A549 (cell line): ENCODE measurements at regions not wholly inside any gene's neighbourhood (a gene's known extent, or its start where the extent isn't known, plus 50 kb on each side); places are given as distances from the start of the nearest gene placed in this dataset.

Experiments
- ATAC-seq, 2 experiments: fragments of 200-7000 bp in 1 of 2; fragments of >200 bp in 1 of 2; cut with Nextera tagmentation in 1 of 2; cut with Tn5 transposase in 1 of 2; 3 replicates each; pipeline versions ENCODE4 v1.8.0 to v1.9.1; 2018 to 2020; ENCODE audit warnings: mild to moderate bottlenecking in 1 of 2, moderate library complexity in 1 of 2
- CTCF ChIA-PET: fragments of 300-600 bp; sonication (Branson Sonifier 250); formaldehyde crosslinking; extraction: SDS; loops from one replicate; lab custom pipeline; 2021; ENCODE audit warnings: antibody characterized with exemption, inconsistent platforms; lab: Yijun Ruan, JAX
- POLR2A ChIA-PET: fragments of 350-600 bp; formaldehyde crosslinking; extraction: SDS; loops from one replicate; lab custom pipeline; 2021; ENCODE audit warnings: antibody characterized with exemption, inconsistent platforms; lab: Yijun Ruan, JAX
- DNase-seq, 2 experiments: peaks; one replicate each; pipeline versions ENCODE4 v3.0.0 to v3.0.0-alpha.2; 2011 to 2016; ENCODE audit warnings: low read depth in 1 of 2, low spot score in 1 of 2
- FAIRE-seq: peaks from 2 replicates; lab custom pipeline; 2011; peaks lifted over from hg19 to GRCh38; lab: Jason Lieb, UNC
- H3K27ac ChIP-seq, 2 experiments: fragments of >200 bp; sonication (Bioruptor Twin); formaldehyde crosslinking; 3 replicates each; pipeline ENCODE4 v1.5.1; 2016 to 2017
- H3K4me1 ChIP-seq: fragments of >200 bp; sonication (Bioruptor Twin); formaldehyde crosslinking; 3 replicates; pipeline ENCODE4 v1.6.1; 2016
- H3K4me2 ChIP-seq: fragments of >200 bp; sonication (Bioruptor Twin); formaldehyde crosslinking; 3 replicates; pipeline ENCODE4 v1.6.1; 2016
- H3K4me3 ChIP-seq: fragments of >200 bp; sonication (Bioruptor Twin); formaldehyde crosslinking; 3 replicates; pipeline ENCODE4 v1.5.1; 2016
- H3K9me3 ChIP-seq: fragments of >200 bp; sonication (Bioruptor Twin); formaldehyde crosslinking; 3 replicates; pipeline ENCODE4 v1.6.1; 2016
- BCL3 ChIP-seq: fragments of >200 bp; sonication (Bioruptor Twin); formaldehyde crosslinking; IDR thresholded peaks from 3 replicates; pipeline ENCODE4 v1.6.1; 2016
- CBX8 ChIP-seq: fragments of 200-600 bp; sonication (generic); IDR thresholded peaks from 2 replicates; pipeline ENCODE4 v1.6.1; 2016
- CHD4 ChIP-seq: fragments of 200-600 bp; sonication (generic); IDR thresholded peaks from 2 replicates; pipeline ENCODE4 v1.6.1; 2016; ENCODE audit warnings: antibody characterized with exemption, mild to moderate bottlenecking, borderline replicate concordance
- EHF ChIP-seq: fragments of 250-450 bp; sonication (Bioruptor Pico); IDR thresholded peaks from 2 replicates; pipeline ENCODE4 v1.5.0; 2020; ENCODE audit warnings: mild to moderate bottlenecking
- EP300 ChIP-seq, 2 experiments: fragments of >200 bp; sonication (Bioruptor Twin); formaldehyde crosslinking; IDR thresholded peaks; 2 replicates in 1 of 2; 3 replicates in 1 of 2; pipeline ENCODE4 v1.6.1; 2016 to 2017
- FOSL2 ChIP-seq, 2 experiments: fragments of 450-650 bp in 1 of 2; fragments of >200 bp in 1 of 2; sonication (Bioruptor Twin) in 1 of 2; formaldehyde crosslinking; IDR thresholded peaks; 2 replicates each; pipeline versions ENCODE4 v1.5.0 to v1.6.1; 2016 to 2020; ENCODE audit warnings: mild to moderate bottlenecking in 1 of 2, moderate library complexity in 1 of 2
- FOXS1 ChIP-seq: fragments of 250-450 bp; sonication (Bioruptor Pico); IDR thresholded peaks from 2 replicates; pipeline ENCODE4 v1.5.0; 2020; ENCODE audit warnings: mild to moderate bottlenecking, moderate library complexity
- HDAC2 ChIP-seq: fragments of 200-600 bp; sonication (generic); IDR thresholded peaks from 2 replicates; pipeline ENCODE4 v1.6.1; 2016
- HMGXB4 ChIP-seq: fragments of 250-450 bp; sonication (Bioruptor Pico); IDR thresholded peaks from 2 replicates; pipeline ENCODE4 v1.5.0; 2021; ENCODE audit warnings: mild to moderate bottlenecking, moderate library complexity, borderline replicate concordance
- HOXA7 ChIP-seq: fragments of 250-450 bp; sonication (Bioruptor Pico); IDR thresholded peaks from 2 replicates; pipeline ENCODE4 v1.5.0; 2020; ENCODE audit warnings: mild to moderate bottlenecking, moderate library complexity
- HOXB13 ChIP-seq: fragments of 250-450 bp; sonication (Bioruptor Pico); IDR thresholded peaks from 2 replicates; pipeline ENCODE4 v1.5.0; 2020; ENCODE audit warnings: low read depth, mild to moderate bottlenecking, moderate library complexity
- HOXB5 ChIP-seq: fragments of 250-450 bp; sonication (Bioruptor Pico); IDR thresholded peaks from 2 replicates; pipeline ENCODE4 v1.5.0; 2020; ENCODE audit warnings: mild to moderate bottlenecking, moderate library complexity
- JUNB ChIP-seq: fragments of >200 bp; sonication (Bioruptor Twin); formaldehyde crosslinking; IDR thresholded peaks from 2 replicates; pipeline ENCODE4 v1.6.1; 2016
- KDM1A ChIP-seq: fragments of 200-600 bp; sonication (generic); IDR thresholded peaks from 2 replicates; pipeline ENCODE4 v1.6.1; 2016; ENCODE audit warnings: low read depth, mild to moderate bottlenecking
- NFE2L2 ChIP-seq: fragments of 150-350 bp; conservative IDR thresholded peaks from 2 replicates; pipeline ENCODE4 v1.6.1; 2014; ENCODE audit warnings: low read length
- NPAS2 ChIP-seq: fragments of 250-450 bp; sonication (Bioruptor Pico); IDR thresholded peaks from 2 replicates; pipeline ENCODE4 v1.8.0; 2022; ENCODE audit warnings: mild to moderate bottlenecking, moderate library complexity, borderline replicate concordance
- NR3C1 ChIP-seq: fragments of >200 bp; sonication (Bioruptor Twin); formaldehyde crosslinking; IDR thresholded peaks from 3 replicates; pipeline ENCODE4 v1.6.1; 2017
- POLR2AphosphoS2 ChIP-seq: conservative IDR thresholded peaks from 2 replicates; pipeline ENCODE4 v1.6.1; 2012; ENCODE audit warnings: low read length, improper control_type of control experiment, inconsistent platforms
- RCOR1 ChIP-seq: fragments of 150-350 bp; IDR thresholded peaks from 2 replicates; pipeline ENCODE4 v1.6.1; 2014; ENCODE audit warnings: antibody characterized with exemption, low read length, low read depth
- RFX5 ChIP-seq: fragments of 450-650 bp; IDR thresholded peaks from 2 replicates; pipeline ENCODE4 v1.7.1; 2014; ENCODE audit warnings: antibody characterized with exemption, mild to moderate bottlenecking, moderate library complexity
- SMC3 ChIP-seq: fragments of >200 bp; sonication (Bioruptor Twin); formaldehyde crosslinking; IDR thresholded peaks from 3 replicates; pipeline ENCODE4 v1.6.1; 2018; ENCODE audit warnings: inconsistent platforms
- USF2 ChIP-seq: fragments of 450-650 bp; IDR thresholded peaks from 2 replicates; pipeline ENCODE4 v1.6.1; 2014; ENCODE audit warnings: antibody characterized with exemption
- WGBS: methylation state at CpG from one replicate; pipeline ENCODE4 v1.1.6; 2017; ENCODE audit errors: missing lambda C conversion rate; 5-methylcytosine and 5-hydroxymethylcytosine counted together
- TF ChIP-seq, protein P1 (sequence below): fragments of 150-350 bp; IDR thresholded peaks from 2 replicates; pipeline ENCODE4 v1.6.1; 2014; ENCODE audit warnings: low read depth, mild to moderate bottlenecking, low read length
- TF ChIP-seq, protein P2 (sequence below): IDR thresholded peaks from 2 replicates; pipeline ENCODE4 v1.6.1; 2012
- TF ChIP-seq, protein P3 (sequence below): IDR thresholded peaks from 2 replicates; pipeline ENCODE4 v1.6.1; 2012

- FAIRE-seq: no peak
- CTCF ChIA-PET: interaction anchor here (0.9 kb wide), 1 partner anchor 18 kb away, joined by 3 read pairs; no protein-coding TSS in a partner anchor
These were observed 505.9 kb downstream of the EIPR1 start for GRCh38 chr2:2871480-2872308.

DNA sequence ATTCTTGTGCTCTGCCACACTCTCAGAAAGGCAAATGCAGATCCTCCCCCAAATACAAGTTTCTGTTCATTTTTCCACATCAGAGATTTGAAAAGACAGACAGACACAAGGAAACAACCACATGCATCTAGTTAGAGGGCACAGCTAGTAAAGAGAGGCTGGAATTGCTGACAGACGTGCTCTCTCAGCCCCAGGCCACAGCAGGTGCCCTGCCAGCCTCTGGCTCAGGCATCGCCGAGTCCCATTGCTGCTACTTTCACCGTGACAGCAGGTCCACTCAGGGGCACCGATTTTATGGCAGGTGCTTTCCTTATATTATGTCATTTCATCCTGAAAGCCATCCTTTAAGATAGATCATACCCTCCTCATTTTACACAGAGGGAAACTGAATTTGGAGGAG is 507.5 kb downstream of the EIPR1 start:
- POLR2A ChIA-PET: no interaction called here
- FAIRE-seq: no peak
- TF ChIP-seq FOXS1: no peak
- no peak for TF ChIP-seq NFE2L2
- no peak for TF ChIP-seq HOXA7 (CRISPR knock-in tag)
- TF ChIP-seq EP300 (IDR thresholded peaks at IDR 0.05): no peak
- TF ChIP-seq CBX8: no peak
- TF ChIP-seq HMGXB4 (CRISPR knock-in tag): no peak
- TF ChIP-seq, protein P1, sequence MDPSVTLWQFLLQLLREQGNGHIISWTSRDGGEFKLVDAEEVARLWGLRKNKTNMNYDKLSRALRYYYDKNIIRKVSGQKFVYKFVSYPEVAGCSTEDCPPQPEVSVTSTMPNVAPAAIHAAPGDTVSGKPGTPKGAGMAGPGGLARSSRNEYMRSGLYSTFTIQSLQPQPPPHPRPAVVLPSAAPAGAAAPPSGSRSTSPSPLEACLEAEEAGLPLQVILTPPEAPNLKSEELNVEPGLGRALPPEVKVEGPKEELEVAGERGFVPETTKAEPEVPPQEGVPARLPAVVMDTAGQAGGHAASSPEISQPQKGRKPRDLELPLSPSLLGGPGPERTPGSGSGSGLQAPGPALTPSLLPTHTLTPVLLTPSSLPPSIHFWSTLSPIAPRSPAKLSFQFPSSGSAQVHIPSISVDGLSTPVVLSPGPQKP: no peak
- no peak for TF ChIP-seq RFX5
- TF ChIP-seq, protein P2, sequence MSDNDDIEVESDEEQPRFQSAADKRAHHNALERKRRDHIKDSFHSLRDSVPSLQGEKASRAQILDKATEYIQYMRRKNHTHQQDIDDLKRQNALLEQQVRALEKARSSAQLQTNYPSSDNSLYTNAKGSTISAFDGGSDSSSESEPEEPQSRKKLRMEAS: no peak
- no peak for TF ChIP-seq FOSL2 (IDR thresholded peaks at IDR 0.05)
- TF ChIP-seq FOSL2 (CRISPR knock-in tag; IDR thresholded peaks at IDR 0.05): no peak
- no peak for TF ChIP-seq RCOR1
- TF ChIP-seq CHD4: no peak
- TF ChIP-seq EHF (CRISPR knock-in tag): no peak

More at GRCh38 chr2:2871480-2872308, 505.9 kb downstream of the EIPR1 start:
- 41% methylated on average over 22 of the region's 22 CpGs for WGBS
- H3K27ac ChIP-seq: no peak overlapping the region
- no peak for TF ChIP-seq POLR2AphosphoS2
- TF ChIP-seq, protein P2: no peak
- TF ChIP-seq BCL3: no peak
- no peak for TF ChIP-seq USF2
- TF ChIP-seq, protein P3, sequence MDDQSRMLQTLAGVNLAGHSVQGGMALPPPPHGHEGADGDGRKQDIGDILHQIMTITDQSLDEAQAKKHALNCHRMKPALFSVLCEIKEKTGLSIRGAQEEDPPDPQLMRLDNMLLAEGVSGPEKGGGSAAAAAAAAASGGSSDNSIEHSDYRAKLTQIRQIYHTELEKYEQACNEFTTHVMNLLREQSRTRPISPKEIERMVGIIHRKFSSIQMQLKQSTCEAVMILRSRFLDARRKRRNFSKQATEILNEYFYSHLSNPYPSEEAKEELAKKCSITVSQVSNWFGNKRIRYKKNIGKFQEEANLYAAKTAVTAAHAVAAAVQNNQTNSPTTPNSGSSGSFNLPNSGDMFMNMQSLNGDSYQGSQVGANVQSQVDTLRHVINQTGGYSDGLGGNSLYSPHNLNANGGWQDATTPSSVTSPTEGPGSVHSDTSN: no peak
- no peak for TF ChIP-seq SMC3
- no peak for TF ChIP-seq NPAS2 (CRISPR knock-in tag)
- TF ChIP-seq JUNB: no peak
- TF ChIP-seq HMGXB4 (CRISPR knock-in tag): no peak
- no peak for TF ChIP-seq HOXB5 (CRISPR knock-in tag)
- TF ChIP-seq NR3C1: no peak
- no peak for TF ChIP-seq CBX8
- no peak for TF ChIP-seq KDM1A
- TF ChIP-seq FOXS1: no peak
- no peak for TF ChIP-seq HOXB13 (CRISPR knock-in tag)
- no peak for TF ChIP-seq NFE2L2
- TF ChIP-seq HDAC2: no peak
- no peak overlapping the region for H3K4me2 ChIP-seq
- no peak for DNase-seq
- H3K9me3 ChIP-seq: no peaks in the 10 kb centered on the region
- no peak for ATAC-seq
- H3K4me1 ChIP-seq: no peaks in the 10 kb centered on the region
- POLR2A ChIA-PET: no interaction called here
- H3K4me3 ChIP-seq: no peak overlapping the region

More for the DNA sequence above, 507.5 kb downstream of the EIPR1 start:
- DNase-seq: no peak
- 6% methylated on average over 5 of the region's 5 CpGs for WGBS
- H3K9me3 ChIP-seq: no peaks in the 10 kb centered on the region
- H3K27ac ChIP-seq: no peak overlapping the region
- no peak for ATAC-seq
- no peaks in the 10 kb centered on the region for H3K4me1 ChIP-seq
- H3K4me3 ChIP-seq: no peak overlapping the region
- CTCF ChIA-PET: no interaction called here
- no peak overlapping the region for H3K4me2 ChIP-seq
